Upper lobe of left lung (tissue), 4 donors: ENCODE measurements at regions not wholly inside any gene's neighbourhood (a gene's known extent, or its start where the extent isn't known, plus 50 kb on each side); places are given as distances from the start of the nearest gene placed in this dataset.

Experiments used
- CTCF ChIP-seq, 6 experiments: fragments of 450-650 bp in 4 of 6; fragments of 200-600 bp in 2 of 6; sonication (generic) in 2 of 6; IDR thresholded peaks; one replicate each; pipeline ENCODE4 v1.5.1; 2016 to 2019; ENCODE audit warnings: antibody characterized with exemption in 6 of 6
- POLR2A ChIP-seq, 4 donors: fragments of 450-650 bp; IDR thresholded peaks; one replicate each; pipeline ENCODE4 v1.5.1; 2016 to 2017; ENCODE audit warnings: antibody characterized with exemption in 4 of 4, mild to moderate bottlenecking in 2 of 4
- POLR2AphosphoS5 ChIP-seq, 2 donors: sonication (generic); formaldehyde crosslinking; IDR thresholded peaks; one replicate each; pipeline ENCODE4 v1.5.1; 2017; ENCODE audit warnings: antibody characterized with exemption in 2 of 2

GRCh38 chr12:33323823-33324222 is 115.8 kb downstream of the SYT10 start:
- TF ChIP-seq CTCF (IDR thresholded peaks at IDR 0.05) = no peak
- no peak for TF ChIP-seq POLR2A (IDR thresholded peaks at IDR 0.05)
- TF ChIP-seq POLR2AphosphoS5 (IDR thresholded peaks at IDR 0.05) = no peak
